Esophagus squamous epithelium (tissue), 4 donors: ENCODE measurements at regions not wholly inside any gene's neighbourhood (a gene's known extent, or its start where the extent isn't known, plus 50 kb on each side); places are given as distances from the start of the nearest gene placed in this dataset.
A peak's percentile ranks its signal among the peaks of the same experiment; 100 is the strongest.

Experiments used
- POLR2A ChIP-seq, 4 donors: fragments of 450-650 bp; IDR thresholded peaks; one replicate each; pipeline ENCODE4 v1.6.1; 2017; ENCODE audit warnings: antibody characterized with exemption in 4 of 4, mild to moderate bottlenecking in 4 of 4, moderate library complexity in 3 of 4
- TF ChIP-seq, protein P1 (sequence below), 6 experiments: fragments of 450-650 bp in 4 of 6; fragments of 200-600 bp in 2 of 6; sonication (generic) in 2 of 6; IDR thresholded peaks; one replicate each; pipeline ENCODE4 v1.5.1; 2016 to 2019; ENCODE audit warnings: antibody characterized with exemption in 6 of 6, mild to moderate bottlenecking in 4 of 6, moderate library complexity in 4 of 6

- TF ChIP-seq, protein P1, sequence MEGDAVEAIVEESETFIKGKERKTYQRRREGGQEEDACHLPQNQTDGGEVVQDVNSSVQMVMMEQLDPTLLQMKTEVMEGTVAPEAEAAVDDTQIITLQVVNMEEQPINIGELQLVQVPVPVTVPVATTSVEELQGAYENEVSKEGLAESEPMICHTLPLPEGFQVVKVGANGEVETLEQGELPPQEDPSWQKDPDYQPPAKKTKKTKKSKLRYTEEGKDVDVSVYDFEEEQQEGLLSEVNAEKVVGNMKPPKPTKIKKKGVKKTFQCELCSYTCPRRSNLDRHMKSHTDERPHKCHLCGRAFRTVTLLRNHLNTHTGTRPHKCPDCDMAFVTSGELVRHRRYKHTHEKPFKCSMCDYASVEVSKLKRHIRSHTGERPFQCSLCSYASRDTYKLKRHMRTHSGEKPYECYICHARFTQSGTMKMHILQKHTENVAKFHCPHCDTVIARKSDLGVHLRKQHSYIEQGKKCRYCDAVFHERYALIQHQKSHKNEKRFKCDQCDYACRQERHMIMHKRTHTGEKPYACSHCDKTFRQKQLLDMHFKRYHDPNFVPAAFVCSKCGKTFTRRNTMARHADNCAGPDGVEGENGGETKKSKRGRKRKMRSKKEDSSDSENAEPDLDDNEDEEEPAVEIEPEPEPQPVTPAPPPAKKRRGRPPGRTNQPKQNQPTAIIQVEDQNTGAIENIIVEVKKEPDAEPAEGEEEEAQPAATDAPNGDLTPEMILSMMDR (IDR thresholded peaks at IDR 0.05) = peak in 5 of 6 experiments; percentile 23 to 57 (median 39)
- no peak for TF ChIP-seq POLR2A (IDR thresholded peaks at IDR 0.05)
Measured at GRCh38 chr1:29849038-29849750, 612.9 kb downstream of the PTPRU start.
